ENCODE measurements at regions not wholly inside any gene's neighbourhood (a gene's known extent, or its start where the extent isn't known, plus 50 kb on each side); places are given as distances from the start of the nearest gene placed in this dataset.

GRCh38 chr3:30945291-30945690, 50.8 kb upstream of the GADL1 start:
- H3K4me1 ChIP-seq = no peaks in the 10 kb centered on the region
- H3K36me3 ChIP-seq (replicated peaks) = no peaks in the 10 kb centered on the region
- H3K4me3 ChIP-seq = no peak overlapping the region
- DNase-seq (ENCODE audit: low spot score in 2 of 2) = no peak
- H3K27me3 ChIP-seq (ENCODE audit: low read depth) = no peaks in the 10 kb centered on the region
- in situ Hi-C loops (cut with MboI; ENCODE audit: low sequenced_read_pairs) = no loop called here
- H3K9me3 ChIP-seq = no peaks in the 10 kb centered on the region

DNA sequence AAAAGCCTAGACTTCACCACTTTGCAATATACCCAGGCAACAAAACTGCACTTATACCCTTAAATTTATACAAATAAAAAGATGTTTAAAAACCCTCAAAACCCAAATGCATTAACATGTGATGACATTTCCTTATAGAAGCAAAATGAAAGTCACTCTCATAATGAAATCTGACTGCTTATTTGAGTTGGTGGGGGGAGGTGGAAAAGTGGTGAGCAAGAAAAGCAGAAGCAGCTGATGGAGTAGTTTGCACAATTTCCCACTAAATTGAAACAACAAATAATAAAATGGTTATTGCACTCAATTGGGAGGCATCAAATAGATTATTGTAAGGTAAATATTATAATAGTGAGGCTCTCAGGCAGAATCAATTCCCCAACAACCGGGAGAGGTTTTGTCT, 54.0 kb upstream of the GADL1 start:
- no peaks in the 10 kb centered on the region for H3K9me3 ChIP-seq
- no peaks in the 10 kb centered on the region for H3K27me3 ChIP-seq (ENCODE audit: low read depth)
- no peak for DNase-seq (ENCODE audit: low spot score in 2 of 2)
- no peaks in the 10 kb centered on the region for H3K4me1 ChIP-seq
- no peaks in the 10 kb centered on the region for H3K36me3 ChIP-seq (replicated peaks)
- H3K4me3 ChIP-seq = no peak overlapping the region
- in situ Hi-C loops (cut with MboI; ENCODE audit: low sequenced_read_pairs) = no loop called here

GRCh38 chr3:30951826-30952225, 57.4 kb upstream of the GADL1 start:
- no peak for DNase-seq (ENCODE audit: low spot score in 2 of 2)
- no peaks in the 10 kb centered on the region for H3K9me3 ChIP-seq
- no peak overlapping the region for H3K4me3 ChIP-seq
- in situ Hi-C loops (cut with MboI; ENCODE audit: low sequenced_read_pairs) = no loop called here
- no peaks in the 10 kb centered on the region for H3K4me1 ChIP-seq
- H3K27me3 ChIP-seq (ENCODE audit: low read depth) = no peaks in the 10 kb centered on the region
- no peaks in the 10 kb centered on the region for H3K36me3 ChIP-seq (replicated peaks)

DNA sequence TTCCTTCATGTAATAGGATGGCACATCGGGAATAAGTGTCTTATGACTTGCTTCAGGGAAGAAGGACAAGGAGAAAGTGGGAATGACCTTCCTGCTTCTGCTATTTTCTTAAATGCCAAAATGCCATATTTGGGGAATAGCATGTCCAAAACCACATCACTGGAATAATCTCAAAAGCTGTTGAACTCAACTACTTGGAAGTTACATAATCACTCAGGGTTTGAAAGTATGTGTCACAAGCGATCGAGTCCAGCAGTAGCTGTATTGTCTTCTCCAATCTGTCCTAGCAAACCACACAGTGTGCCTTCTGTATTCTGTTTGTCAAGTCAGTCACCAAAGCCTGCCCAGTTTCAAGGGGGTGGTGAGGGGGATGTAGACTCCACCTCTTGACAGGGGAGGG, 58.3 kb upstream of the GADL1 start:
- DNase-seq (ENCODE audit: low spot score in 2 of 2) = no peak
- no peak overlapping the region for H3K4me3 ChIP-seq
- no peaks in the 10 kb centered on the region for H3K9me3 ChIP-seq
- no peaks in the 10 kb centered on the region for H3K36me3 ChIP-seq (replicated peaks)
- in situ Hi-C loops (cut with MboI; ENCODE audit: low sequenced_read_pairs) = no loop called here
- H3K4me1 ChIP-seq = no peaks in the 10 kb centered on the region
- no peaks in the 10 kb centered on the region for H3K27me3 ChIP-seq (ENCODE audit: low read depth)

GRCh38 chr3:30954426-30954825, 60.0 kb upstream of the GADL1 start:
- H3K27me3 ChIP-seq (ENCODE audit: low read depth) = no peaks in the 10 kb centered on the region
- DNase-seq (ENCODE audit: low spot score in 2 of 2) = no peak
- H3K36me3 ChIP-seq (replicated peaks) = no peaks in the 10 kb centered on the region
- no peaks in the 10 kb centered on the region for H3K4me1 ChIP-seq
- in situ Hi-C loops (cut with MboI; ENCODE audit: low sequenced_read_pairs) = no loop called here
- H3K4me3 ChIP-seq = no peak overlapping the region
- H3K9me3 ChIP-seq = no peaks in the 10 kb centered on the region

GRCh38 chr3:30962084-30962483, 67.6 kb upstream of the GADL1 start:
- no peak overlapping the region for H3K4me3 ChIP-seq
- no peak for DNase-seq (ENCODE audit: low spot score in 2 of 2)
- in situ Hi-C loops (cut with MboI; ENCODE audit: low sequenced_read_pairs) = no loop called here
- H3K4me1 ChIP-seq = peaks cover 7% of the 10 kb centered on the region
- H3K9me3 ChIP-seq = no peaks in the 10 kb centered on the region
- H3K27me3 ChIP-seq (ENCODE audit: low read depth) = peaks cover 2% of the 10 kb centered on the region; the same call in 1 of the 2 replicates
- no peaks in the 10 kb centered on the region for H3K36me3 ChIP-seq (replicated peaks)

- Histone ChIP-seq H3K4me1 (peaks cover 7% of the 10 kb centered on the region), H3K36me3 (replicated peaks) (no peaks in the 10 kb centered on the region), H3K9me3 (no peaks in the 10 kb centered on the region), H3K4me3 (no peak overlapping the region), H3K27me3 (ENCODE audit: low read depth) (peaks cover 2% of the 10 kb centered on the region; the same call in 1 of the 2 replicates)
- no peak for DNase-seq (ENCODE audit: low spot score in 2 of 2)
- in situ Hi-C loops (cut with MboI; ENCODE audit: low sequenced_read_pairs) = no loop called here
Measured at GRCh38 chr3:30962493-30962892, 68.0 kb upstream of the GADL1 start.

DNA sequence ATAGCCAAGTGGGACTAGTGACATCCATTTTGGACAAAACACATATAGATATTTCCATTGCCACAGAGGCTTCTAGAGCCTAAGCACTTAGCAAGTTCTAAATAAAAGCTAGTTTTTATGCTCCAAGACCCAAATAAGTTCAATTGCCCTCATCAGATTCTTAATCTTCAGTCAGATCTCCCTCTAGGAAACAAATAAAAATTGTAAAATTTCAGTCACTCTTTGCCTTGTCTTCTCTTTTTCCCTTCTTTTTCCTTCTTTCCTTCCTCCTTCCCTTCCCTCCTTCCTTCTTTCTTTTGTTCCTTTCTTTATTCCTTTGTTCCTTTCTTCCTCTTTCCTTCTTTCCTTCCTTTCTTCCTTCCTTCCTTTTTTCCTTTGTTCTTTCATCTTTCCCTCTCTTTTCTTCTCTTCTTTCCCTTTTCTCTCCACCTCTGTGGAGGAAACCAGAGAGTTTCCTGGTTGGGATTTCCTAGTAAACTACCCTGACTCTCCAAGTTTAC, 68.8 kb upstream of the GADL1 start:
- Histone ChIP-seq H3K4me3 (no peak overlapping the region), H3K27me3 (ENCODE audit: low read depth) (peaks cover 2% of the 10 kb centered on the region; the same call in 1 of the 2 replicates), H3K9me3 (no peaks in the 10 kb centered on the region), H3K4me1 (peaks cover 7% of the 10 kb centered on the region), H3K36me3 (replicated peaks) (no peaks in the 10 kb centered on the region)
- DNase-seq (ENCODE audit: low spot score in 2 of 2) = no peak
- in situ Hi-C loops (cut with MboI; ENCODE audit: low sequenced_read_pairs) = no loop called here

GRCh38 chr3:30964612-30965011, 70.2 kb upstream of the GADL1 start:
- Histone ChIP-seq H3K4me3 (no peak overlapping the region), H3K4me1 (peaks cover 7% of the 10 kb centered on the region), H3K9me3 (no peaks in the 10 kb centered on the region), H3K36me3 (replicated peaks) (no peaks in the 10 kb centered on the region), H3K27me3 (ENCODE audit: low read depth) (peaks cover 2% of the 10 kb centered on the region; the same call in 1 of the 2 replicates)
- no peak for DNase-seq (ENCODE audit: low spot score in 2 of 2)
- in situ Hi-C loops (cut with MboI; ENCODE audit: low sequenced_read_pairs) = no loop called here

GRCh38 chr3:30966896-30967295, 72.4 kb upstream of the GADL1 start:
- Histone ChIP-seq H3K9me3 (no peaks in the 10 kb centered on the region), H3K4me1 (no peaks in the 10 kb centered on the region; the same call in 1 of the 2 replicates), H3K36me3 (replicated peaks) (no peaks in the 10 kb centered on the region), H3K27me3 (ENCODE audit: low read depth) (peaks cover 2% of the 10 kb centered on the region; the same call in 1 of the 2 replicates), H3K4me3 (no peak overlapping the region)
- in situ Hi-C loops (cut with MboI; ENCODE audit: low sequenced_read_pairs) = no loop called here
- DNase-seq (ENCODE audit: low spot score in 2 of 2) = no peak

GRCh38 chr3:30970183-30970582, 75.7 kb upstream of the GADL1 start:
- no peak for DNase-seq (ENCODE audit: low spot score in 2 of 2)
- in situ Hi-C loops (cut with MboI; ENCODE audit: low sequenced_read_pairs) = no loop called here
- peaks cover 10% of the 10 kb centered on the region for H3K4me1 ChIP-seq
- no peaks in the 10 kb centered on the region for H3K36me3 ChIP-seq (replicated peaks)
- no peaks in the 10 kb centered on the region for H3K9me3 ChIP-seq
- H3K27me3 ChIP-seq (ENCODE audit: low read depth) = peaks cover 1% of the 10 kb centered on the region; the same call in 1 of the 2 replicates
- no peak overlapping the region for H3K4me3 ChIP-seq

DNA sequence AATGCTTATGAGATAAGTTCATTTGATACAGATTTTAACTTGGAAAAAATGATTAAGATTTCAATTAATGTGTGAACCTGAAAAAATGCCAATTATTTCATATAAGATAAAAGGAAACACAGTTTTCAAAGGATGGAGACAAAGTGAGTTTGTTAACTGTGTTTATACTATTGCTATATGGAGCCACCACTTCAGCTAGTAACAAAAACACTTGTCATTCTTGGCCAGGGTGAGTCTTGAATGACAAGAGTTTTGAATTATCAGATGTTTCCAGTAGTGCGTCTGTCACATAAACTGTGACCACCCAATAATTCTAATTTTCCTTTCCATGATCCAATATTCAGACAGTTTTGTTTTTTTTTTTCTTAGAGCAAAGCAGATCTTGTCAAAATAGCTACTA, 78.0 kb upstream of the GADL1 start:
- H3K36me3 ChIP-seq (replicated peaks) = no peaks in the 10 kb centered on the region
- H3K4me3 ChIP-seq = no peak overlapping the region
- H3K9me3 ChIP-seq = no peaks in the 10 kb centered on the region
- peaks cover 10% of the 10 kb centered on the region for H3K4me1 ChIP-seq
- no peak for DNase-seq (ENCODE audit: low spot score in 2 of 2)
- H3K27me3 ChIP-seq (ENCODE audit: low read depth) = no peaks in the 10 kb centered on the region
- in situ Hi-C loops (cut with MboI; ENCODE audit: low sequenced_read_pairs) = no loop called here

DNA sequence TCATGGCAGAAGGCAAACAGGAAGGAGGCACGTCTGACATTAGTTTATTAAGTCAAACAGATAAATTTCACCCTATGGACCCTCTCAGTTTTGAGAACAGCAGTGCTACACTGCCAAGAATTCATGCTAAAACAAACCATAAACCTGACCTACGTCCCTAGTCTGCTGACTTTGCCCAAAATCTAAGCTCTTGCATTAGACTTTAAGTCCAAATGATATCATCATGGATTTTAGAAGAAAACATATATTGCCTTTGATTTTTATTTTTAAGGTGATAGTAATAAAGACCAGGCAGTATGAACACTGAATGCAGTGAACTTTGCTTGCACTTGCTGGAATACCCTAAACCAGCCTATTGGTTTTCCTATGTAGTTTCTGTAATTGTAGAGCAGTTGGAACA, 79.6 kb upstream of the GADL1 start:
- DNase-seq (ENCODE audit: low spot score in 2 of 2) = no peak
- in situ Hi-C loops (cut with MboI; ENCODE audit: low sequenced_read_pairs) = no loop called here

DNA sequence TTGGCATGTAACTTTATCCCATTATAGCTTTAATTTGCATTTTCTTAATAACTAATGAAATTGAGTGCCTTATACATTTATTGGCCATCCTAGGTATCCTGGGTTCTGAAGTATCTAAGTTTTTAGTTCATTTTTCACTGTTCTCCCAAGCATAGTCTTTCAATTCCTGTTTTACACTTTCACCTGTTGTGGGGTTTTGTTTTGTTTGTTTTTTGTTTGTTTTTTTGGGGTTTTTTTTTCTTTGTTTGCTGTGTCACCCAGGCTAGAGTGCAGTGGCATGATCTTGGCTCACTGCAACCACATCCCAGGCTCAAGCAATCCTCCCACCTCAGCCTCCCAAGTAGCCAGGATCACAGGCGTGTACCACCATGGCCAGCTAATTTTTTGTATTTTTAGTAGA, 83.1 kb upstream of the GADL1 start:
- Histone ChIP-seq H3K27me3 (ENCODE audit: low read depth) (no peaks in the 10 kb centered on the region), H3K36me3 (replicated peaks) (no peaks in the 10 kb centered on the region), H3K4me1 (peaks cover 10% of the 10 kb centered on the region), H3K4me3 (no peak overlapping the region), H3K9me3 (no peaks in the 10 kb centered on the region)
- in situ Hi-C loops (cut with MboI; ENCODE audit: low sequenced_read_pairs) = no loop called here
- no peak for DNase-seq (ENCODE audit: low spot score in 2 of 2)

More for the DNA sequence above, 79.6 kb upstream of the GADL1 start:
- Histone ChIP-seq H3K4me1 (peaks cover 10% of the 10 kb centered on the region), H3K27me3 (ENCODE audit: low read depth) (no peaks in the 10 kb centered on the region), H3K36me3 (replicated peaks) (no peaks in the 10 kb centered on the region), H3K9me3 (no peaks in the 10 kb centered on the region), H3K4me3 (no peak overlapping the region)

GRCh38 chr3:30980993-30981392, 86.5 kb upstream of the GADL1 start:
- in situ Hi-C loops (cut with MboI; ENCODE audit: low sequenced_read_pairs) = no loop called here
- H3K4me3 ChIP-seq = no peak overlapping the region

More at GRCh38 chr3:30980993-30981392, 86.5 kb upstream of the GADL1 start:
- H3K4me1 ChIP-seq = no peaks in the 10 kb centered on the region
- H3K27me3 ChIP-seq (ENCODE audit: low read depth) = no peaks in the 10 kb centered on the region
- no peak for DNase-seq (ENCODE audit: low spot score in 2 of 2)
- no peaks in the 10 kb centered on the region for H3K9me3 ChIP-seq
- H3K36me3 ChIP-seq (replicated peaks) = no peaks in the 10 kb centered on the region
